Cardiac fibroblast (primary cell): ENCODE measurements at regions not wholly inside any gene's neighbourhood (a gene's known extent, or its start where the extent isn't known, plus 50 kb on each side); places are given as distances from the start of the nearest gene placed in this dataset.
"Not testable (repeated sequence)": the region's sequence is repeated elsewhere in the genome, so short reads cannot be mapped to it uniquely, and the experiment has no call there.

Source experiments
- DNase-seq, 2 donors: peaks; one replicate each; pipeline versions ENCODE4 v3.0.0 to v3.0.0-alpha.2; 2010; ENCODE audit warnings: low read depth in 2 of 2
- H3K4me3 ChIP-seq, 2 donors: replicated peaks in 1 of 2; 1 replicate in 1 of 2; 2 replicates in 1 of 2; pipeline ENCODE4 v1.5.1; 2011; ENCODE audit warnings: low read depth in 2 of 2, low read length in 2 of 2, mild to moderate bottlenecking in 2 of 2, moderate library complexity in 1 of 2
- TF ChIP-seq, protein P1 (sequence below): IDR thresholded peaks from one replicate; pipeline ENCODE4 v1.5.1; 2011; ENCODE audit warnings: low read depth, mild to moderate bottlenecking, low read length, inconsistent platforms

DNA sequence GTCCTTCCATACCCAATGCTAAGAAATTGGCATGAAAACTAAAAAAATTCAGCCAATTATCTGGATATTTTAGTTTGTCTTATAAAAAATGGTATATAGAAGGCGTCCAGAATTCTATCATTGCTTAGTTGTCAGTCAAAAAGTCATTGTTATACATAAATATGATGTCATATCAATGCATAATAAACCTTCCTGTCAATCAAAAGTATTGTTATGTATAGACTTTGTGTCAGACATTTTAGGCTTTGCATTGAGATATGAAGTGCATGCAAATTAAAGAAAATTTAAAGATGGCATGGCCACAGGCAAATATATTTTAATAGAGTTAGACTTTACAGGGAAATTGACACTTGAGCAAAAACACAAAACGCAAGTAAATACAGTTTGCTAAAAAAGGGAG lies 173.4 kb upstream of the FANCL start:
- no peak for DNase-seq
- TF ChIP-seq, protein P1, sequence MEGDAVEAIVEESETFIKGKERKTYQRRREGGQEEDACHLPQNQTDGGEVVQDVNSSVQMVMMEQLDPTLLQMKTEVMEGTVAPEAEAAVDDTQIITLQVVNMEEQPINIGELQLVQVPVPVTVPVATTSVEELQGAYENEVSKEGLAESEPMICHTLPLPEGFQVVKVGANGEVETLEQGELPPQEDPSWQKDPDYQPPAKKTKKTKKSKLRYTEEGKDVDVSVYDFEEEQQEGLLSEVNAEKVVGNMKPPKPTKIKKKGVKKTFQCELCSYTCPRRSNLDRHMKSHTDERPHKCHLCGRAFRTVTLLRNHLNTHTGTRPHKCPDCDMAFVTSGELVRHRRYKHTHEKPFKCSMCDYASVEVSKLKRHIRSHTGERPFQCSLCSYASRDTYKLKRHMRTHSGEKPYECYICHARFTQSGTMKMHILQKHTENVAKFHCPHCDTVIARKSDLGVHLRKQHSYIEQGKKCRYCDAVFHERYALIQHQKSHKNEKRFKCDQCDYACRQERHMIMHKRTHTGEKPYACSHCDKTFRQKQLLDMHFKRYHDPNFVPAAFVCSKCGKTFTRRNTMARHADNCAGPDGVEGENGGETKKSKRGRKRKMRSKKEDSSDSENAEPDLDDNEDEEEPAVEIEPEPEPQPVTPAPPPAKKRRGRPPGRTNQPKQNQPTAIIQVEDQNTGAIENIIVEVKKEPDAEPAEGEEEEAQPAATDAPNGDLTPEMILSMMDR = no peak
- H3K4me3 ChIP-seq = no peak overlapping the region

DNA sequence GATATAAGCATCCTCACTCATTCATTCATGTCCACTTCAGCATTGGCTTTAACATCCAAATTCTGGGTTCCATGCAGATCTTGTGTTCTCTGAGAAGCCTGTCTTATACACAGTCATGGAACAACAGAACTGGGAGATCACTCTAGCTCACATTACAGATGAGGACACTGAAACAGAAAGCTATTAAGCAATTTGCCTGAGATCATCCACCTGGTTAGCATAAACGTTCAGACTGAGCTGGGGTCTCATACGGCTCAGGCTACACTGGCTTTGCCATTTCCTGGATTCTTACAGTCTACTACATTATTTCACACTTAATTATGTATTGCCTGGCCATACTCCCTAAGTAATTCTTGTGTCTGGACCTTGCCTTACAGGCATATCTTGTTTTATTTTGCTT lies 169.4 kb upstream of the FANCL start:
- TF ChIP-seq, protein P1 = no peak
- no peak overlapping the region for H3K4me3 ChIP-seq
- no peak for DNase-seq

DNA sequence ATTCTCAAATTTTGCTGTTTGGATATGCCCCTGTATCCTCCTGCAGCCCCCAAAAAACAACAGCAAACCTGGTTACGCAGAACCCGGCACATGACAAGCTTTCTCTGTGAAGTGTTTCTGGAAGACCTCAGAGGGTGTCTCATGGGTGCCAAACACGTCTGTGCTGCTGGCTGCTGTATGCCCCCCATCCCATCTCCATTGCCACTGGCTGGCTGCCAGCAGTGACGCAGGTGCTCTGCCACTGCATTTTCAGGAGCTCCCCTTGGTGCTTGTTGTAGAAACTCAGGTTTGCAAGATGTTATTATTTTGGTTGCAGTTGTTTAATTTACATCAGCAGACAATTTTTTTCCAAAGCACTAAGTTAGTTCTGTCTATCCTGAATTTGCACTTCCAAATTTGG lies 166.4 kb upstream of the FANCL start:
- no peak for DNase-seq
- TF ChIP-seq, protein P1 = no peak
- H3K4me3 ChIP-seq = no peak overlapping the region

DNA sequence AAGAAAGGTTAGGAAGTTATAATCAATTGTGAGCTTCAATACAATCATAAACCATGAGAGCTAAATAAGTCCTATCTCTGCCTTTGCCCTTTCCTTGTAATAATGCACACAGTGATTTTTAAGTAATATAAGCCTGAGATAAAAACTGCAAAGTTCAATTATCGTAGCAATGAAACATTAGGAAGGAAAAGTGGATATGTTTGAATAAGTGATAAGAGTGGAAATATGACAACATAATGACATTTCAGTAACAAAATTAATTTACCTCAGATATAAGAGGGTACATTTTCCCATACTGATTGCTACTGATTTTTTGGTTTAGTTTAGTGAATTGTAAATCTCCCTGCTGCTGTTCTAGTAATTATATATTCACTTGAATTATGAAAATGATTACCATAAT lies 164.2 kb upstream of the FANCL start:
- DNase-seq = no peak
- TF ChIP-seq, protein P1 = no peak
- H3K4me3 ChIP-seq = no peak overlapping the region

DNA sequence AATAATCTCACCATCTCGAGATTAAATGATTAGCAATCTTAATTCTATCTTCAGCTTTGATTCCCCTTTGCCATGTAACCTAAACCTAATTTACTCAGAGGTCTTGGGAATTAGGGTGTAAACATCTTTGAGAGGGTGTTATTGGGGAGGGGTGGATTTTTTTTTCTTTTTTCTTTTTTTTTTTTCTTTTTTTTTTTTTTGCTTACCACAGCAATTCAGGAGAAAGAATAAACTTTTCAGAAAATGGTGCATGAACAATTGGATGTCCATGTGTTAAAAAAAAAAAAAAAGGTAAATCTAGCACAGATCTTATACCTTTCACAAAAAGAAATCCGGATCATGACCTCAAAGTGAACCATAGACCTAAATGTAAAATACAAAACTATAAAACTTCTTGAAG lies 160.8 kb upstream of the FANCL start:
- no peak overlapping the region for H3K4me3 ChIP-seq
- no peak for DNase-seq
- TF ChIP-seq, protein P1 = no peak

DNA sequence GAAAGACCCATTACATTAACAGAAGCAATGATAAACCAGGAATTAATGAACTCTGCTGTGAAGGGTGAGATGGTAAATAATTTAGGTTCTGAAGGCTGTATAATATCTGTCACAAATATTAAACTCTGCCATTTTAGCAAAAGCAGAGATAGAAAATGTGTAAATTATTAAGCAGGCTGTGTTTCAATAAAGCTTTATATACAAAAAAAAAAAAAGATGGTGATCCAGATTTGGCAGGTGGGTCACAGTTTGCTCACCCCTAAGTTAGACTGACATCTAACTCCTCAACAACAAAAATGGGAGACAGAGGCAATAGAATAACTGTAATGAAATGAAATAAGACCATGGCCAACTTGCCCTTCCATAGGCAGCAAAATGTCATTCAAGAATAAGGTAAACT lies 157.3 kb upstream of the FANCL start:
- no peak overlapping the region for H3K4me3 ChIP-seq
- TF ChIP-seq, protein P1 = no peak
- no peak for DNase-seq

DNA sequence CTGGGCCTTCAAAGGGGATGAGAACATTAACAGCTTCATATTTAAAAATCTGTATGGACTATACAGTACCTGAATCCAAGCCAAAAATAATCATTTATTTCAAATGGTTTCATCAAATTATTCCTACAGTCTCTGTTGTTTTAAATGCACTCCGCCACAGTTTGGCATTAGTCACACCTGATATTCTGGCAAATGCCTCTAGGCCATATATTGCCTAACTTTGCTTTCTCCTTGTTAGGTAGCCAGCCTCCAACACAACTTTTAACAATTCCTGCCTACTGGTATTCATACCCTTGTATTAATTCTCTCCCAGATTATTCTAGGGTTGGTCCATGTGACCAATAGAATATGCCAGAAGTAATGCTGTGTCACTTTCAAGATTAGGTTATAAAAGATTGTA lies 146.6 kb upstream of the FANCL start:
- TF ChIP-seq, protein P1 = no peak
- DNase-seq = no peak
- H3K4me3 ChIP-seq = no peak overlapping the region

DNA sequence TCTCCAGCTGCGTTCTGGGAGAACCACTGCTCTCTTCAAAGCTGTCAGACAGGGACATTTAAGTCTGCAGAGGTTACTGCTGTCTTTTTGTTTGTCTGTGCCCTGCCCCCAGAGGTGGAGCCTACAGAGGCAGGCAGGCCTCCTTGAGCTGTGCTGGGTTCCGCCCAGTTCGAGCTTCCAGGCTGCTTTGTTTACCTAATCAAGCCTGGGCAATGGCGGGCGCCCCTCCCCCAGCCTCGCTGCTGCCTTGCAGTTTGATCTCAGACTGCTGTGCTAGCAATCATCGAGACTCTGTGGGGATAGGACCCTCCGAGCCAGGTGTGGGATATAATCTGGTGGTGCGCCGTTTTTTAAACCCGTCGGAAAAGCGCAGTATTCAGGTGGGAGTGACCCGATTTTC lies 145.8 kb upstream of the FANCL start:
- H3K4me3 ChIP-seq, DNase-seq: not testable (repeated sequence)
